GM12872 (cell line): ENCODE measurements at regions not wholly inside any gene's neighbourhood (a gene's known extent, or its start where the extent isn't known, plus 50 kb on each side); places are given as distances from the start of the nearest gene placed in this dataset.

Experiments
- TF ChIP-seq, protein P1 (sequence below): IDR thresholded peaks from 3 replicates; pipeline ENCODE4 v1.5.1; 2011; ENCODE audit warnings: low read depth, mild to moderate bottlenecking, low read length, moderate library complexity; ENCODE audit not compliant: insufficient read depth

- TF ChIP-seq, protein P1, sequence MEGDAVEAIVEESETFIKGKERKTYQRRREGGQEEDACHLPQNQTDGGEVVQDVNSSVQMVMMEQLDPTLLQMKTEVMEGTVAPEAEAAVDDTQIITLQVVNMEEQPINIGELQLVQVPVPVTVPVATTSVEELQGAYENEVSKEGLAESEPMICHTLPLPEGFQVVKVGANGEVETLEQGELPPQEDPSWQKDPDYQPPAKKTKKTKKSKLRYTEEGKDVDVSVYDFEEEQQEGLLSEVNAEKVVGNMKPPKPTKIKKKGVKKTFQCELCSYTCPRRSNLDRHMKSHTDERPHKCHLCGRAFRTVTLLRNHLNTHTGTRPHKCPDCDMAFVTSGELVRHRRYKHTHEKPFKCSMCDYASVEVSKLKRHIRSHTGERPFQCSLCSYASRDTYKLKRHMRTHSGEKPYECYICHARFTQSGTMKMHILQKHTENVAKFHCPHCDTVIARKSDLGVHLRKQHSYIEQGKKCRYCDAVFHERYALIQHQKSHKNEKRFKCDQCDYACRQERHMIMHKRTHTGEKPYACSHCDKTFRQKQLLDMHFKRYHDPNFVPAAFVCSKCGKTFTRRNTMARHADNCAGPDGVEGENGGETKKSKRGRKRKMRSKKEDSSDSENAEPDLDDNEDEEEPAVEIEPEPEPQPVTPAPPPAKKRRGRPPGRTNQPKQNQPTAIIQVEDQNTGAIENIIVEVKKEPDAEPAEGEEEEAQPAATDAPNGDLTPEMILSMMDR: no peak
Measured at GRCh38 chrX:39586359-39586758, 511.4 kb downstream of the BCOR start.

- TF ChIP-seq, protein P1: no peak
Measured at GRCh38 chrX:39591099-39591498, 506.7 kb downstream of the BCOR start.

- TF ChIP-seq, protein P1: no peak
Measured at GRCh38 chrX:39592776-39593175, 505.0 kb downstream of the BCOR start.

- TF ChIP-seq, protein P1: no peak
Measured at GRCh38 chrX:39595977-39596376, 501.8 kb downstream of the BCOR start.

DNA sequence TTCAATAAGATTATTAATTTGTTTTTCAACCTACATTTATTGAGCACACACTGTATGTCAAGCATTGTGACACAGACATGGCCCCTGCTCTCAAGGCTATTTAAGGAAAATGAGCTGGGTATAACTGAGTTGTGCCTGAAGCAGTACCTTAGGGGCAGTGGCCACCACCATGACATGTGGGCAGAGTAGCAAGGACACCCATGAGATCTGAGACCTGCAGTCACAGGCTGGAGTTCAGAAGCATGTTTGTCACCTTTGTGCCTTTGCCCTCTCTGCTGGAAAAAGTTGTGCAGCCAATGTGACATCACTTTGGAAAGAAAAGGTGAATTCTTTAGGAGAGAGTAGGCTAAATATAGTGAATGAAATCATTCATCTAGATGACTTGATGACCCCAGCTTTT lies 501.3 kb downstream of the BCOR start:
- TF ChIP-seq, protein P1: no peak

GRCh38 chrX:39599339-39599738 lies 498.4 kb downstream of the BCOR start:
- TF ChIP-seq, protein P1: no peak

GRCh38 chrX:39600222-39600621 lies 497.5 kb downstream of the BCOR start:
- TF ChIP-seq, protein P1: no peak
